Right forelimb (tissue), 1 donor: ENCODE measurements at regions not wholly inside any gene's neighbourhood (a gene's known extent, or its start where the extent isn't known, plus 50 kb on each side); places are given as distances from the start of the nearest gene placed in this dataset.
"Not testable (repeated sequence)": the region's sequence is repeated elsewhere in the genome, so short reads cannot be mapped to it uniquely, and the experiment has no call there.

Experiments used
- DNase-seq: peaks from one replicate; pipeline ENCODE4 v3.0.0-alpha.2; 2018

- no peak for DNase-seq
These were observed 215.5 kb upstream of the PRKCQ start for GRCh38 chr10:6795541-6795940.

GRCh38 chr10:6794841-6795240, 214.8 kb upstream of the PRKCQ start:
- not testable (repeated sequence) for DNase-seq

- DNase-seq: no peak
These were observed 214.4 kb upstream of the PRKCQ start for GRCh38 chr10:6794441-6794840.

- no peak for DNase-seq
These were observed 208.7 kb upstream of the PRKCQ start for GRCh38 chr10:6788731-6789130.

- DNase-seq: no peak
These were observed 208.2 kb upstream of the PRKCQ start for GRCh38 chr10:6788231-6788630.

GRCh38 chr10:6787718-6788117, 207.6 kb upstream of the PRKCQ start:
- no peak for DNase-seq

- no peak for DNase-seq
These were observed 207.0 kb upstream of the PRKCQ start for GRCh38 chr10:6787091-6787490.

- peak; percentile 64 for DNase-seq
These were observed 206.5 kb upstream of the PRKCQ start for GRCh38 chr10:6786579-6787031.

- not testable (repeated sequence) for DNase-seq
These were observed 204.4 kb upstream of the PRKCQ start for GRCh38 chr10:6784429-6784828.

GRCh38 chr10:6783471-6783870, 203.4 kb upstream of the PRKCQ start:
- DNase-seq: no peak

- no peak for DNase-seq
These were observed 202.3 kb upstream of the PRKCQ start for GRCh38 chr10:6782378-6782777.

GRCh38 chr10:6781133-6781770, 201.2 kb upstream of the PRKCQ start:
- no peak for DNase-seq

- DNase-seq: no peak
These were observed 200.1 kb upstream of the PRKCQ start for GRCh38 chr10:6780008-6780677.

- no peak for DNase-seq
These were observed 199.1 kb upstream of the PRKCQ start for GRCh38 chr10:6778992-6779701.

- DNase-seq: peak; percentile 11
These were observed 196.1 kb upstream of the PRKCQ start for GRCh38 chr10:6776170-6776569.

GRCh38 chr10:6774406-6774805, 194.3 kb upstream of the PRKCQ start:
- DNase-seq: peak; percentile 7

GRCh38 chr10:6771331-6771730, 191.3 kb upstream of the PRKCQ start:
- DNase-seq: no peak

GRCh38 chr10:6770846-6771245, 190.8 kb upstream of the PRKCQ start:
- peak; percentile 11 for DNase-seq

- no peak for DNase-seq
These were observed 189.8 kb upstream of the PRKCQ start for GRCh38 chr10:6769704-6770417.

- DNase-seq: peak; percentile 54
These were observed 186.2 kb upstream of the PRKCQ start for GRCh38 chr10:6766131-6766801.

GRCh38 chr10:6763423-6763822, 183.3 kb upstream of the PRKCQ start:
- DNase-seq: no peak

- DNase-seq: no peak
These were observed 182.9 kb upstream of the PRKCQ start for GRCh38 chr10:6763001-6763400.

- DNase-seq: no peak
These were observed 179.9 kb upstream of the PRKCQ start for GRCh38 chr10:6759961-6760360.
